ENCODE measurements at regions not wholly inside any gene's neighbourhood (a gene's known extent, or its start where the extent isn't known, plus 50 kb on each side); places are given as distances from the start of the nearest gene placed in this dataset.

- Histone ChIP-seq H3K4me2 (ENCODE audit: low read length) (no peak overlapping the region), H2AFZ (ENCODE audit: low read depth, low read length) (no peak overlapping the region), H3K27ac (ENCODE audit: low read length) (no peak overlapping the region), H4K20me1 (ENCODE audit: insufficient read depth) (no peaks in the 10 kb centered on the region), H3K9me2 (ENCODE audit: insufficient read depth, low read length) (no peaks in the 10 kb centered on the region), H3K9ac (ENCODE audit: low read length) (no peak overlapping the region), H3K27me3 (ENCODE audit: insufficient read depth, low read depth, low read length) (no peaks in the 10 kb centered on the region), H3K9me3 (ENCODE audit: low read length) (no peaks in the 10 kb centered on the region), H3K36me3 (ENCODE audit: insufficient read depth, low read length) (no peaks in the 10 kb centered on the region), H3K4me3 (ENCODE audit: low read length) (no peak overlapping the region), H3F3A (ENCODE audit: insufficient read depth, low read length, poor library complexity, severe bottlenecking) (no peaks in the 10 kb centered on the region), H3K79me2 (replicated peaks; ENCODE audit: insufficient read depth, low read length) (no peaks in the 10 kb centered on the region)
- TF ChIP-seq MXI1 (conservative IDR thresholded peaks at IDR 0.05; ENCODE audit: poor library complexity, severe bottlenecking) (no peak), POLR2AphosphoS5 (IDR thresholded peaks at IDR 0.05) (no peak), TAF1 (IDR thresholded peaks at IDR 0.05; ENCODE audit: low read depth) (no peak), RAD21 (conservative IDR thresholded peaks at IDR 0.05) (no peak), EP300 (conservative IDR thresholded peaks at IDR 0.05; ENCODE audit: poor library complexity, severe bottlenecking) (no peak), SMC3 (conservative IDR thresholded peaks at IDR 0.05; ENCODE audit: poor library complexity) (no peak), EZH2 (IDR thresholded peaks at IDR 0.05; ENCODE audit: borderline replicate concordance, insufficient read depth, low read length, poor library complexity, severe bottlenecking) (no peak), REST (IDR thresholded peaks at IDR 0.05; ENCODE audit: borderline replicate concordance) (no peak)
- TF ChIP-seq, protein P1, sequence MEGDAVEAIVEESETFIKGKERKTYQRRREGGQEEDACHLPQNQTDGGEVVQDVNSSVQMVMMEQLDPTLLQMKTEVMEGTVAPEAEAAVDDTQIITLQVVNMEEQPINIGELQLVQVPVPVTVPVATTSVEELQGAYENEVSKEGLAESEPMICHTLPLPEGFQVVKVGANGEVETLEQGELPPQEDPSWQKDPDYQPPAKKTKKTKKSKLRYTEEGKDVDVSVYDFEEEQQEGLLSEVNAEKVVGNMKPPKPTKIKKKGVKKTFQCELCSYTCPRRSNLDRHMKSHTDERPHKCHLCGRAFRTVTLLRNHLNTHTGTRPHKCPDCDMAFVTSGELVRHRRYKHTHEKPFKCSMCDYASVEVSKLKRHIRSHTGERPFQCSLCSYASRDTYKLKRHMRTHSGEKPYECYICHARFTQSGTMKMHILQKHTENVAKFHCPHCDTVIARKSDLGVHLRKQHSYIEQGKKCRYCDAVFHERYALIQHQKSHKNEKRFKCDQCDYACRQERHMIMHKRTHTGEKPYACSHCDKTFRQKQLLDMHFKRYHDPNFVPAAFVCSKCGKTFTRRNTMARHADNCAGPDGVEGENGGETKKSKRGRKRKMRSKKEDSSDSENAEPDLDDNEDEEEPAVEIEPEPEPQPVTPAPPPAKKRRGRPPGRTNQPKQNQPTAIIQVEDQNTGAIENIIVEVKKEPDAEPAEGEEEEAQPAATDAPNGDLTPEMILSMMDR (IDR thresholded peaks at IDR 0.05; ENCODE audit: poor library complexity, severe bottlenecking): no peak
These were observed 208.6 kb upstream of the CIBAR2 start for GRCh38 chr16:85320677-85321385.

DNA sequence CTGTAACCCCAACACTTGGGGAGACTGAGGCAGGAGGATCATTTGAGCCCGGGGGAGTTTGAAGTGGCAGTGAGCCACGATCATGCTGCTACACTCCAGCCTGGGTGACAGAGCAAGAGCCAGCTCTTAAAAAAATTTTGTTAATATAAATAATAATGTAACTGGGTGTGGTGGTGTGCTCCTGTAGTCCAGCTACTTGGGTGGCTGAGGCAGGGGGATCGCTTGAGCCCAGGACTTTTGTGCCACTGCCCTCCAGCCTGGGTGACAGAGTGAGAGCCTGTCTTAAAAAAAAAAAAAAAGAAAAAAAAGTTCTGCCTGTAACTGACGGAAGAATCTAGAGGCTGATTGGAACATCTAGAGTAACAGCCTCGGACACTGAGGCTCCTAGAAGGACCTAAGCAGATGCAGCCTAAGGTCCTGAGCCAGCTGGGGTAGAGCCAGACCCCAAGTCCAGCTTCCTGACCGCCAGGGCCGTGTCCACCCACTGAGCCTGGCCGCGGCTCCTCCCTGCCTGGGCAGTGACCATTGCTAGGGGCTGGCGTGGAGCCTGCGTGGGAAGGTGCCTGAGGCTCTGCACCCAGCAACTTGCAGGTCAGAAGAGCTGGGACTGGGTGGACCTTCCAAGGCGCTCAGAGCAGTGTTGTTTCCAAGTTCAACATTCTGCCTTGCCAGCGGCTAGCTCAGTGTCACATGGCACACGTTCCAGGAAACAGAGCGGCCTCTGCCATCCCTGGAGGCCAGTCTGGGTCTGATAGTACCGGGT lies 209.4 kb upstream of the CIBAR2 start:
- H3K79me2 ChIP-seq (replicated peaks; ENCODE audit: insufficient read depth, low read length): no peaks in the 10 kb centered on the region
- no peaks in the 10 kb centered on the region for H3K9me3 ChIP-seq (ENCODE audit: low read length)
- no peaks in the 10 kb centered on the region for H3F3A ChIP-seq (ENCODE audit: insufficient read depth, low read length, poor library complexity, severe bottlenecking)
- no peak overlapping the region for H3K4me2 ChIP-seq (ENCODE audit: low read length)
- no peak overlapping the region for H2AFZ ChIP-seq (ENCODE audit: low read depth, low read length)
- H3K4me3 ChIP-seq (ENCODE audit: low read length): no peak overlapping the region
- no peaks in the 10 kb centered on the region for H4K20me1 ChIP-seq (ENCODE audit: insufficient read depth)
- no peak overlapping the region for H3K9ac ChIP-seq (ENCODE audit: low read length)
- H3K27ac ChIP-seq (ENCODE audit: low read length): no peak overlapping the region
- H3K9me2 ChIP-seq (ENCODE audit: insufficient read depth, low read length): no peaks in the 10 kb centered on the region
- H3K27me3 ChIP-seq (ENCODE audit: insufficient read depth, low read depth, low read length): no peaks in the 10 kb centered on the region
- H3K36me3 ChIP-seq (ENCODE audit: insufficient read depth, low read length): no peaks in the 10 kb centered on the region
- TF ChIP-seq, protein P1 (IDR thresholded peaks at IDR 0.05; ENCODE audit: poor library complexity, severe bottlenecking): no peak
- no peak for TF ChIP-seq EP300 (conservative IDR thresholded peaks at IDR 0.05; ENCODE audit: poor library complexity, severe bottlenecking)
- no peak for TF ChIP-seq EZH2 (IDR thresholded peaks at IDR 0.05; ENCODE audit: borderline replicate concordance, insufficient read depth, low read length, poor library complexity, severe bottlenecking)
- no peak for TF ChIP-seq POLR2AphosphoS5 (IDR thresholded peaks at IDR 0.05)
- TF ChIP-seq TAF1 (IDR thresholded peaks at IDR 0.05; ENCODE audit: low read depth): no peak
- no peak for TF ChIP-seq MXI1 (conservative IDR thresholded peaks at IDR 0.05; ENCODE audit: poor library complexity, severe bottlenecking)
- TF ChIP-seq REST (IDR thresholded peaks at IDR 0.05; ENCODE audit: borderline replicate concordance): no peak
- TF ChIP-seq SMC3 (conservative IDR thresholded peaks at IDR 0.05; ENCODE audit: poor library complexity): no peak
- no peak for TF ChIP-seq RAD21 (conservative IDR thresholded peaks at IDR 0.05)
